K562 (cell line): ENCODE measurements at regions not wholly inside any gene's neighbourhood (a gene's known extent, or its start where the extent isn't known, plus 50 kb on each side); places are given as distances from the start of the nearest gene placed in this dataset.

Source experiments
- ATAC-seq: fragments of 200-7000 bp; cut with Tn5 transposase; 3 replicates; pipeline ENCODE4 v1.9.1; 2020; ENCODE audit warnings: moderate library complexity
- BruUV-seq: library from RNA; stranded (reverse); fragments of 400-500 nt; replicated peaks from 2 replicates; lab custom pipeline; 2021; lab: Mats Ljungman, UMichigan
- CTCF ChIA-PET: fragments of 300-600 bp; formaldehyde crosslinking; extraction: SDS; loops from one replicate; lab custom pipeline; 2021; ENCODE audit warnings: low intra/inter-chr PET ratio; lab: Yijun Ruan, JAX
- POLR2A ChIA-PET: fragments of 300-600, 350-650 bp; sonication (Branson Sonifier 250); formaldehyde crosslinking; extraction: SDS; loops from one replicate; lab custom pipeline; 2021; ENCODE audit warnings: antibody characterized with exemption, inconsistent platforms; lab: Yijun Ruan, JAX
- DNase-seq, 4 experiments: peaks; one replicate each; pipeline versions ENCODE4 v3.0.0 to v3.0.0-alpha.2; 2011 to 2018; ENCODE audit warnings: low spot score in 3 of 4, mixed read lengths in 3 of 4; ENCODE audit errors: extremely low read depth in 1 of 4
- FAIRE-seq: peaks from 2 replicates; lab custom pipeline; 2011; peaks lifted over from hg19 to GRCh38; lab: Jason Lieb, UNC
- H2AFZ ChIP-seq: 2 replicates; pipeline ENCODE4 v1.6.0; 2011; ENCODE audit warnings: low read depth, low read length, control low read depth, inconsistent platforms
- H3K27ac ChIP-seq: fragments of 200-600 bp; 3 replicates; pipeline ENCODE4 v1.8.0; 2011; ENCODE audit warnings: low read depth, mild to moderate bottlenecking, control low read depth, inconsistent platforms, low read length, moderate library complexity, mixed read lengths; ENCODE audit errors: extremely low read depth
- H3K27me3 ChIP-seq, 2 experiments: fragments of 300-600 bp in 1 of 2; 2 replicates in 1 of 2; 3 replicates in 1 of 2; pipeline versions ENCODE4 v1.6.0 to v1.8.0; 2011; ENCODE audit warnings: inconsistent platforms in 2 of 2, low read length in 2 of 2, mild to moderate bottlenecking in 1 of 2, mixed read lengths in 1 of 2, moderate library complexity in 1 of 2; ENCODE audit not compliant: control insufficient read depth in 2 of 2, insufficient read depth in 2 of 2
- H3K36me3 ChIP-seq: fragments of 300-600 bp; 3 replicates; pipeline ENCODE4 v1.8.0; 2011; ENCODE audit warnings: mild to moderate bottlenecking, low read length, inconsistent platforms; ENCODE audit not compliant: control insufficient read depth, insufficient read depth
- H3K4me1 ChIP-seq, 2 experiments: fragments of 200-600 bp in 1 of 2; replicated peaks in 1 of 2; 2 replicates in 1 of 2; 3 replicates in 1 of 2; pipeline versions ENCODE4 v1.5.1 to v1.8.0; 2011; ENCODE audit warnings: inconsistent platforms in 2 of 2, low read length in 2 of 2, mild to moderate bottlenecking in 1 of 2, mixed read lengths in 1 of 2, moderate library complexity in 1 of 2; ENCODE audit not compliant: control insufficient read depth in 2 of 2, insufficient read depth in 2 of 2
- H3K4me2 ChIP-seq: 2 replicates; pipeline ENCODE4 v1.6.1; 2011; ENCODE audit warnings: low read length, control low read depth, inconsistent platforms, mixed read lengths; ENCODE audit not compliant: insufficient read depth
- H3K4me3 ChIP-seq: fragments of 200-600 bp; sonication (generic), shearing (Covaris generic); 2 replicates; pipeline ENCODE4 v1.5.1; 2016; ENCODE audit warnings: control low read depth, inconsistent platforms
- H3K79me2 ChIP-seq: fragments of 200-600 bp; 3 replicates; pipeline ENCODE4 v1.8.0; 2011; ENCODE audit warnings: low read length, inconsistent platforms; ENCODE audit not compliant: control insufficient read depth, insufficient read depth
- H3K9ac ChIP-seq, 2 experiments: 2 replicates each; pipeline versions ENCODE4 v1.6.0 to v1.6.1; 2011; ENCODE audit warnings: low read depth in 2 of 2, low read length in 2 of 2, control low read depth in 1 of 2, inconsistent platforms in 1 of 2, mild to moderate bottlenecking in 1 of 2, mixed read lengths in 1 of 2; ENCODE audit not compliant: insufficient read depth in 1 of 2
- H3K9me1 ChIP-seq: one replicate; pipeline ENCODE4 v1.6.0; 2011; ENCODE audit warnings: inconsistent platforms, mild to moderate bottlenecking, low read length, moderate library complexity; ENCODE audit not compliant: control insufficient read depth, insufficient read depth
- H3K9me3 ChIP-seq: replicated peaks from 2 replicates; pipeline ENCODE4 v1.5.1; 2011; ENCODE audit warnings: low read depth, low read length, inconsistent platforms; ENCODE audit not compliant: control insufficient read depth, insufficient read depth
- H4K20me1 ChIP-seq: replicated peaks from 2 replicates; pipeline ENCODE4 v1.6.1; 2011; ENCODE audit warnings: low read length, inconsistent platforms, mixed read lengths; ENCODE audit not compliant: control insufficient read depth, insufficient read depth
- CHD2 ChIP-seq: IDR thresholded peaks from 2 replicates; pipeline ENCODE4 v1.6.1; 2011; ENCODE audit warnings: low read depth, low read length
- GABPB1 ChIP-seq: sonication (generic); formaldehyde crosslinking; IDR thresholded peaks from 2 replicates; pipeline ENCODE4 v1.8.0; 2022; ENCODE audit warnings: mild to moderate bottlenecking, missing genetic modification reagents
- HDAC1 ChIP-seq, 2 experiments: fragments of 450-650 bp; IDR thresholded peaks; 2 replicates each; pipeline ENCODE4 v1.6.1; 2016 to 2017; ENCODE audit warnings: inconsistent platforms in 1 of 2, mild to moderate bottlenecking in 1 of 2, moderate library complexity in 1 of 2
- KDM4B ChIP-seq, 2 experiments: fragments of 450-650 bp in 1 of 2; sonication (generic) in 1 of 2; IDR thresholded peaks; 2 replicates each; pipeline ENCODE4 v1.6.1; 2016 to 2017; ENCODE audit warnings: borderline replicate concordance in 2 of 2, antibody characterized with exemption in 1 of 2, low read depth in 1 of 2, mild to moderate bottlenecking in 1 of 2
- MAZ ChIP-seq, 2 experiments: fragments of 450-650 bp in 1 of 2; sonication (generic) in 1 of 2; formaldehyde crosslinking; IDR thresholded peaks in 1 of 2; conservative IDR thresholded peaks in 1 of 2; 2 replicates each; pipeline versions ENCODE4 v1.4.0 to v1.5.0; 2020; ENCODE audit warnings: mild to moderate bottlenecking in 1 of 2, missing genetic modification reagents in 1 of 2
- MTF1 ChIP-seq: fragments of 250-450 bp; sonication (Bioruptor Pico); IDR thresholded peaks from 2 replicates; pipeline ENCODE4 v1.9.0; 2021; ENCODE audit warnings: moderate library complexity, mild to moderate bottlenecking, inconsistent platforms, borderline replicate concordance
- RBM17 ChIP-seq: fragments of 200-400 bp; formaldehyde crosslinking; IDR thresholded peaks from 2 replicates; pipeline ENCODE4 v1.6.1; 2017; ENCODE audit warnings: low read depth, mild to moderate bottlenecking, low read length, borderline replicate concordance
- SMARCC2 ChIP-seq: fragments of 450-650 bp; IDR thresholded peaks from 2 replicates; pipeline ENCODE4 v1.6.1; 2017; ENCODE audit warnings: antibody characterized with exemption, moderate library complexity, mild to moderate bottlenecking, low read depth
- TCF7 ChIP-seq: sonication (generic); IDR thresholded peaks from 2 replicates; pipeline ENCODE4 v1.6.1; 2016; ENCODE audit warnings: antibody characterized with exemption, borderline replicate concordance
- WGBS: fragments of 100-300 bp; shearing (Covaris generic); methylation state at CpG from one replicate; pipeline ENCODE4 v1.1.6; 2016; ENCODE audit warnings: low coverage, mixed read lengths; ENCODE audit not compliant: insufficient coverage; ENCODE audit errors: missing lambda C conversion rate; 5-methylcytosine and 5-hydroxymethylcytosine counted together
- in situ Hi-C: fragments of 300-500 bp; cut with MboI; formaldehyde crosslinking; loops from 4 replicates; pipeline ENCODE4 v1.15.0; 2018; ENCODE audit warnings: inconsistent platforms, mixed read lengths
- intact Hi-C: fragments of 100-400 bp; cut with micrococcal nuclease; formaldehyde crosslinking; loops from 2 replicates; pipeline ENCODE4 v1.14.2; 2022
- TF ChIP-seq, protein P1 (sequence below): sonication (generic); formaldehyde crosslinking; IDR thresholded peaks from 2 replicates; pipeline ENCODE4 v1.8.0; 2022; ENCODE audit warnings: mild to moderate bottlenecking, missing genetic modification reagents
- TF ChIP-seq, protein P2 (sequence below), 2 experiments: IDR thresholded peaks; 2 replicates each; pipeline ENCODE4 v1.6.1; 2011; ENCODE audit warnings: borderline replicate concordance in 1 of 2, control low read depth in 1 of 2, low read depth in 1 of 2, low read length in 1 of 2, mild to moderate bottlenecking in 1 of 2, mixed read lengths in 1 of 2, moderate library complexity in 1 of 2; ENCODE audit not compliant: insufficient read depth in 1 of 2, insufficient read length in 1 of 2, poor library complexity in 1 of 2, severe bottlenecking in 1 of 2; ENCODE audit errors: extremely low read depth in 1 of 2
- TF ChIP-seq, protein P3 (sequence below): fragments of 250-450 bp; sonication (Bioruptor Pico); IDR thresholded peaks from 2 replicates; pipeline ENCODE4 v1.9.0; 2021; ENCODE audit warnings: mild to moderate bottlenecking
- TF ChIP-seq, protein P4 (sequence below): sonication (generic); formaldehyde crosslinking; IDR thresholded peaks from 2 replicates; pipeline ENCODE4 v1.8.1; 2022; ENCODE audit warnings: missing genetic modification reagents
- TF ChIP-seq, protein P5 (sequence below), 2 experiments: fragments of 450-650 bp in 1 of 2; IDR thresholded peaks; 2 replicates each; pipeline ENCODE4 v1.6.1; 2011 to 2017; ENCODE audit warnings: low read depth in 2 of 2, antibody characterized with exemption in 1 of 2, borderline replicate concordance in 1 of 2, low read length in 1 of 2, mild to moderate bottlenecking in 1 of 2, mixed read lengths in 1 of 2; ENCODE audit not compliant: control insufficient read depth in 1 of 2

DNA sequence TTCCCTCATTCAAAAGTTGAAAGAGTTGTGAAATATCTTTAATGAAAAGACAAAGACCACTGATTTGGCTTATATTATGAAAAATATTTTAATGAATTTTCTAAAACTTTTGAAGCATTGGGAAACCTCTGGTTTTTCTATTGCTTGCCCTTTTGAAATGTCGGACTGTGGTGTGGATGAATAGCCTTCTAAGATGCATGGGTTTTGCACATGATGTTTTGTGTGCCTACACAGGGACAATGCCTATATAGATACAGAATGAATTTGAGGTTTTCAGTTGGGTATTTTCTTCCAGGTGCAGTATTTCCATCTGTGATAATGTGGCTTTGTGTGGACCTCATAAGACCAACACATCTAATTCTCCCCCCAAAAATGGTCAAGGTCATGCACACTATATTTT, 1437.9 kb downstream of the REEP3 start:
- no peaks in the 10 kb centered on the region for H3K9me1 ChIP-seq
- H3K9me3 ChIP-seq = no peaks in the 10 kb centered on the region; the same call in 1 of the 2 replicates
- ChIA-PET POLR2A (no interaction called here), CTCF (no interaction called here)
- in situ Hi-C loops = no loop called here
- no peak overlapping the region for H3K4me3 ChIP-seq
- intact Hi-C loops = no loop called here
- H3K27me3 ChIP-seq = no peaks in the 10 kb centered on the region
- BruUV-seq = no TSS peak
- ATAC-seq = no peak
- H3K79me2 ChIP-seq = no peaks in the 10 kb centered on the region
- FAIRE-seq = no peak
- no peak overlapping the region for H3K4me2 ChIP-seq
- H3K27ac ChIP-seq = no peak overlapping the region
- H3K4me1 ChIP-seq = no peaks in the 10 kb centered on the region
- H2AFZ ChIP-seq = no peak overlapping the region
- DNase-seq = no peak
- no peaks in the 10 kb centered on the region for H3K36me3 ChIP-seq
- no peak overlapping the region for H3K9ac ChIP-seq
- WGBS = 0% methylated on average over 1 of the region's 1 CpG
- H4K20me1 ChIP-seq = no peaks in the 10 kb centered on the region
- TF ChIP-seq, protein P1, sequence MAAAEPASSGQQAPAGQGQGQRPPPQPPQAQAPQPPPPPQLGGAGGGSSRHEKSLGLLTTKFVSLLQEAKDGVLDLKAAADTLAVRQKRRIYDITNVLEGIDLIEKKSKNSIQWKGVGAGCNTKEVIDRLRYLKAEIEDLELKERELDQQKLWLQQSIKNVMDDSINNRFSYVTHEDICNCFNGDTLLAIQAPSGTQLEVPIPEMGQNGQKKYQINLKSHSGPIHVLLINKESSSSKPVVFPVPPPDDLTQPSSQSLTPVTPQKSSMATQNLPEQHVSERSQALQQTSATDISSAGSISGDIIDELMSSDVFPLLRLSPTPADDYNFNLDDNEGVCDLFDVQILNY = no peak
- TF ChIP-seq, protein P2, sequence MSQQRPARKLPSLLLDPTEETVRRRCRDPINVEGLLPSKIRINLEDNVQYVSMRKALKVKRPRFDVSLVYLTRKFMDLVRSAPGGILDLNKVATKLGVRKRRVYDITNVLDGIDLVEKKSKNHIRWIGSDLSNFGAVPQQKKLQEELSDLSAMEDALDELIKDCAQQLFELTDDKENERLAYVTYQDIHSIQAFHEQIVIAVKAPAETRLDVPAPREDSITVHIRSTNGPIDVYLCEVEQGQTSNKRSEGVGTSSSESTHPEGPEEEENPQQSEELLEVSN (IDR thresholded peaks at IDR 0.05; ENCODE audit: borderline replicate concordance in 1 of 2, extremely low read depth in 1 of 2, insufficient read depth in 1 of 2, insufficient read length in 1 of 2, low read depth in 1 of 2, low read length in 1 of 2, poor library complexity in 1 of 2, severe bottlenecking in 1 of 2) = no peak
- TF ChIP-seq, protein P3, sequence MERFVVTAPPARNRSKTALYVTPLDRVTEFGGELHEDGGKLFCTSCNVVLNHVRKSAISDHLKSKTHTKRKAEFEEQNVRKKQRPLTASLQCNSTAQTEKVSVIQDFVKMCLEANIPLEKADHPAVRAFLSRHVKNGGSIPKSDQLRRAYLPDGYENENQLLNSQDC (CRISPR knock-in tag) = no peak
- TF ChIP-seq, protein P4, sequence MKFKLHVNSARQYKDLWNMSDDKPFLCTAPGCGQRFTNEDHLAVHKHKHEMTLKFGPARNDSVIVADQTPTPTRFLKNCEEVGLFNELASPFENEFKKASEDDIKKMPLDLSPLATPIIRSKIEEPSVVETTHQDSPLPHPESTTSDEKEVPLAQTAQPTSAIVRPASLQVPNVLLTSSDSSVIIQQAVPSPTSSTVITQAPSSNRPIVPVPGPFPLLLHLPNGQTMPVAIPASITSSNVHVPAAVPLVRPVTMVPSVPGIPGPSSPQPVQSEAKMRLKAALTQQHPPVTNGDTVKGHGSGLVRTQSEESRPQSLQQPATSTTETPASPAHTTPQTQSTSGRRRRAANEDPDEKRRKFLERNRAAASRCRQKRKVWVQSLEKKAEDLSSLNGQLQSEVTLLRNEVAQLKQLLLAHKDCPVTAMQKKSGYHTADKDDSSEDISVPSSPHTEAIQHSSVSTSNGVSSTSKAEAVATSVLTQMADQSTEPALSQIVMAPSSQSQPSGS (CRISPR knock-in tag) = no peak
- TF ChIP-seq SMARCC2 (no peak), MAZ (CRISPR knock-in tag; conservative IDR thresholded peaks at IDR 0.05 in 1 of 2, IDR thresholded peaks at IDR 0.05 in 1 of 2) (no peak), KDM4B (IDR thresholded peaks at IDR 0.05; ENCODE audit: borderline replicate concordance in 2 of 2, low read depth in 1 of 2) (no peak), CHD2 (no peak), RBM17 (no peak), MTF1 (CRISPR knock-in tag) (no peak), TCF7 (no peak), GABPB1 (CRISPR knock-in tag) (no peak), HDAC1 (IDR thresholded peaks at IDR 0.05) (no peak)
- TF ChIP-seq, protein P5, sequence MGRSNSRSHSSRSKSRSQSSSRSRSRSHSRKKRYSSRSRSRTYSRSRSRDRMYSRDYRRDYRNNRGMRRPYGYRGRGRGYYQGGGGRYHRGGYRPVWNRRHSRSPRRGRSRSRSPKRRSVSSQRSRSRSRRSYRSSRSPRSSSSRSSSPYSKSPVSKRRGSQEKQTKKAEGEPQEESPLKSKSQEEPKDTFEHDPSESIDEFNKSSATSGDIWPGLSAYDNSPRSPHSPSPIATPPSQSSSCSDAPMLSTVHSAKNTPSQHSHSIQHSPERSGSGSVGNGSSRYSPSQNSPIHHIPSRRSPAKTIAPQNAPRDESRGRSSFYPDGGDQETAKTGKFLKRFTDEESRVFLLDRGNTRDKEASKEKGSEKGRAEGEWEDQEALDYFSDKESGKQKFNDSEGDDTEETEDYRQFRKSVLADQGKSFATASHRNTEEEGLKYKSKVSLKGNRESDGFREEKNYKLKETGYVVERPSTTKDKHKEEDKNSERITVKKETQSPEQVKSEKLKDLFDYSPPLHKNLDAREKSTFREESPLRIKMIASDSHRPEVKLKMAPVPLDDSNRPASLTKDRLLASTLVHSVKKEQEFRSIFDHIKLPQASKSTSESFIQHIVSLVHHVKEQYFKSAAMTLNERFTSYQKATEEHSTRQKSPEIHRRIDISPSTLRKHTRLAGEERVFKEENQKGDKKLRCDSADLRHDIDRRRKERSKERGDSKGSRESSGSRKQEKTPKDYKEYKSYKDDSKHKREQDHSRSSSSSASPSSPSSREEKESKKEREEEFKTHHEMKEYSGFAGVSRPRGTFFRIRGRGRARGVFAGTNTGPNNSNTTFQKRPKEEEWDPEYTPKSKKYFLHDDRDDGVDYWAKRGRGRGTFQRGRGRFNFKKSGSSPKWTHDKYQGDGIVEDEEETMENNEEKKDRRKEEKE (IDR thresholded peaks at IDR 0.05; ENCODE audit: borderline replicate concordance in 1 of 2, control insufficient read depth in 1 of 2, low read depth in 2 of 2, low read length in 1 of 2) = no peak
